Liver (tissue), 7 donors: ENCODE measurements at regions not wholly inside any gene's neighbourhood (a gene's known extent, or its start where the extent isn't known, plus 50 kb on each side); places are given as distances from the start of the nearest gene placed in this dataset.

Experiments
- DNase-seq: peaks from one replicate; pipeline ENCODE4 v3.0.0-alpha.2; 2017; ENCODE audit warnings: low spot score
- H3K27ac ChIP-seq, 2 donors: one replicate each; pipeline ENCODE4 v1.7.0; 2013; ENCODE audit warnings: inconsistent platforms in 2 of 2, low read length in 2 of 2, control low read depth in 1 of 2, low read depth in 1 of 2, mild to moderate bottlenecking in 1 of 2
- H3K27me3 ChIP-seq, 4 donors: one replicate each; pipeline versions ENCODE4 v1.6.1 to v1.7.0; 2013; ENCODE audit warnings: low read length in 3 of 4, inconsistent platforms in 1 of 4, mild to moderate bottlenecking in 1 of 4, moderate library complexity in 1 of 4; ENCODE audit not compliant: control insufficient read depth in 4 of 4, insufficient read depth in 4 of 4
- H3K36me3 ChIP-seq, 4 donors: one replicate each; pipeline versions ENCODE4 v1.6.1 to v1.7.0; 2013; ENCODE audit warnings: low read length in 3 of 4, mild to moderate bottlenecking in 3 of 4, low read depth in 1 of 4, moderate library complexity in 1 of 4; ENCODE audit not compliant: control insufficient read depth in 4 of 4, insufficient read depth in 3 of 4
- H3K4me1 ChIP-seq, 4 donors: one replicate each; pipeline versions ENCODE4 v1.6.1 to v1.7.0; 2013; ENCODE audit warnings: low read length in 3 of 4, mild to moderate bottlenecking in 3 of 4, moderate library complexity in 1 of 4; ENCODE audit not compliant: control insufficient read depth in 4 of 4, insufficient read depth in 4 of 4
- H3K4me3 ChIP-seq, 3 donors: one replicate each; pipeline versions ENCODE4 v1.6.1 to v1.7.0; 2013; ENCODE audit warnings: low read length in 3 of 3, control low read depth in 1 of 3, low read depth in 1 of 3, mild to moderate bottlenecking in 1 of 3
- H3K9ac ChIP-seq, 2 donors: one replicate each; pipeline ENCODE4 v1.7.0; 2013; ENCODE audit warnings: low read length in 2 of 2, mild to moderate bottlenecking in 2 of 2, moderate library complexity in 2 of 2, control low read depth in 1 of 2, low read depth in 1 of 2
- H3K9me3 ChIP-seq, 4 donors: one replicate each; pipeline versions ENCODE4 v1.6.1 to v1.7.0; 2013; ENCODE audit warnings: low read length in 3 of 4; ENCODE audit not compliant: control insufficient read depth in 4 of 4
- EGR1 ChIP-seq, 2 donors: IDR thresholded peaks; 2 replicates each; pipeline ENCODE4 v1.6.1; 2016 to 2018; ENCODE audit warnings: antibody characterized with exemption in 2 of 2, low read depth in 2 of 2
- FOXA1 ChIP-seq: IDR thresholded peaks from 2 replicates; pipeline ENCODE4 v1.6.1; 2016; ENCODE audit warnings: antibody characterized with exemption
- FOXA2 ChIP-seq: IDR thresholded peaks from 2 replicates; pipeline ENCODE4 v1.6.1; 2016; ENCODE audit warnings: antibody characterized with exemption
- HNF4A ChIP-seq, 2 donors: conservative IDR thresholded peaks; 2 replicates each; pipeline ENCODE4 v1.6.1; 2016; ENCODE audit warnings: antibody characterized with exemption in 2 of 2, mild to moderate bottlenecking in 2 of 2
- HNF4G ChIP-seq: IDR thresholded peaks from 2 replicates; pipeline ENCODE4 v1.6.1; 2016; ENCODE audit warnings: antibody characterized with exemption
- JUND ChIP-seq, 2 donors: IDR thresholded peaks; 2 replicates each; pipeline ENCODE4 v1.6.1; 2016; ENCODE audit warnings: antibody characterized with exemption in 2 of 2
- MAX ChIP-seq: IDR thresholded peaks from 2 replicates; pipeline ENCODE4 v1.6.1; 2016; ENCODE audit warnings: antibody characterized with exemption
- NR2F2 ChIP-seq: IDR thresholded peaks from 2 replicates; pipeline ENCODE4 v1.6.1; 2016; ENCODE audit warnings: antibody characterized with exemption
- RAD21 ChIP-seq, 2 donors: IDR thresholded peaks; 2 replicates each; pipeline ENCODE4 v1.6.1; 2016; ENCODE audit warnings: antibody characterized with exemption in 2 of 2, mild to moderate bottlenecking in 2 of 2
- RXRA ChIP-seq, 2 donors: IDR thresholded peaks; 2 replicates each; pipeline ENCODE4 v1.6.1; 2017 to 2018; ENCODE audit warnings: antibody characterized with exemption in 2 of 2, mild to moderate bottlenecking in 1 of 2
- SP1 ChIP-seq: IDR thresholded peaks from 2 replicates; pipeline ENCODE4 v1.6.1; 2018; ENCODE audit warnings: antibody characterized with exemption, mild to moderate bottlenecking
- TAF1 ChIP-seq: conservative IDR thresholded peaks from 2 replicates; pipeline ENCODE4 v1.6.1; 2016; ENCODE audit warnings: antibody characterized with exemption, mild to moderate bottlenecking
- YY1 ChIP-seq: IDR thresholded peaks from 2 replicates; pipeline ENCODE4 v1.6.1; 2016; ENCODE audit warnings: antibody characterized with exemption, mild to moderate bottlenecking
- WGBS: extraction: QIAGEN DNeasy Blood & Tissue Kit; methylation state at CpG from one replicate; pipeline ENCODE4 v1.1.7; 2013; 5-methylcytosine and 5-hydroxymethylcytosine counted together
- TF ChIP-seq, protein P1 (sequence below): IDR thresholded peaks from 2 replicates; pipeline ENCODE4 v1.6.1; 2016; ENCODE audit warnings: antibody characterized with exemption
- donor health status: healthy.
- donor health status: healthy.
- donor health status: healthy.
- donor health status: healthy.

GRCh38 chrX:34528081-34528480 is 129.0 kb downstream of the TMEM47 start:
- H3K27me3 ChIP-seq = no peaks in the 10 kb centered on the region
- no peak overlapping the region for H3K4me3 ChIP-seq
- no peak overlapping the region for H3K9ac ChIP-seq
- no peak for TF ChIP-seq RAD21 (IDR thresholded peaks at IDR 0.05)
- no peak for TF ChIP-seq TAF1
- no peak for TF ChIP-seq YY1
- TF ChIP-seq FOXA2 = no peak
- no peak for TF ChIP-seq EGR1 (IDR thresholded peaks at IDR 0.05; ENCODE audit: low read depth in 2 of 2)
- H3K9me3 ChIP-seq = no peaks in the 10 kb centered on the region
- H3K4me1 ChIP-seq = no peaks in the 10 kb centered on the region
- no peaks in the 10 kb centered on the region for H3K36me3 ChIP-seq
- DNase-seq = no peak
- no peak overlapping the region for H3K27ac ChIP-seq

GRCh38 chrX:34521563-34521962 is 135.5 kb downstream of the TMEM47 start:
- Histone ChIP-seq H3K9me3 (no peaks in the 10 kb centered on the region), H3K9ac (no peak overlapping the region)
- WGBS = 33% methylated on average over 2 of the region's 2 CpGs

DNA sequence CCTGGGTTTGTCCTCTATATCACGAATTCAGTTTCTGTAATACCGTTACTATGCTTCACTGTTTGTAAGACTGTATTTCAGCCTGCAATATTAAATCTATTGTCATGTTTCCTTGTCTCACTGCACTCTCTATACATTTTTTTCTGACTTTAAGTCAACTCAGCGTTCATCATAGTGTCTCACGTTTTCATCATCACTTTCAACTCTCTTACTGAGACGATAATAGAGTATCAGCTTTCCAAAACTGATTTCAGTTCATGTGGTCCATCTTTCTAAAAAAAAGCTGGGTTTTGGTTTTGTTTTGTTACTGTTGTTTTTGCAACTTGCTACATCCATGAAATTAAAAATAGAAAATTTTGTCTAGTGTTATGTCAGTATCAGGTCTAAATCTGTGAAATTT is 147.7 kb downstream of the TMEM47 start:
- Histone ChIP-seq H3K27ac (no peak overlapping the region), H3K9me3 (peaks cover 0 to 2% (median 0%) of the 10 kb centered on the region in 4 donors), H3K4me1 (no peaks in the 10 kb centered on the region), H3K36me3 (no peaks in the 10 kb centered on the region), H3K4me3 (no peak overlapping the region), H3K9ac (no peak overlapping the region), H3K27me3 (no peaks in the 10 kb centered on the region)
- no peak for DNase-seq
- TF ChIP-seq MAX (no peak), RXRA (IDR thresholded peaks at IDR 0.05) (no peak), HNF4A (conservative IDR thresholded peaks at IDR 0.05) (no peak), FOXA1 (no peak), RAD21 (IDR thresholded peaks at IDR 0.05) (no peak)
- WGBS = 75% methylated on average over 5 of the region's 5 CpGs

More at GRCh38 chrX:34521563-34521962, 135.5 kb downstream of the TMEM47 start:
- H3K27ac ChIP-seq = no peak overlapping the region
- H3K4me1 ChIP-seq = no peaks in the 10 kb centered on the region
- no peaks in the 10 kb centered on the region for H3K36me3 ChIP-seq
- H3K4me3 ChIP-seq = no peak overlapping the region
- DNase-seq = no peak
- H3K27me3 ChIP-seq = no peaks in the 10 kb centered on the region
- TF ChIP-seq, protein P1, sequence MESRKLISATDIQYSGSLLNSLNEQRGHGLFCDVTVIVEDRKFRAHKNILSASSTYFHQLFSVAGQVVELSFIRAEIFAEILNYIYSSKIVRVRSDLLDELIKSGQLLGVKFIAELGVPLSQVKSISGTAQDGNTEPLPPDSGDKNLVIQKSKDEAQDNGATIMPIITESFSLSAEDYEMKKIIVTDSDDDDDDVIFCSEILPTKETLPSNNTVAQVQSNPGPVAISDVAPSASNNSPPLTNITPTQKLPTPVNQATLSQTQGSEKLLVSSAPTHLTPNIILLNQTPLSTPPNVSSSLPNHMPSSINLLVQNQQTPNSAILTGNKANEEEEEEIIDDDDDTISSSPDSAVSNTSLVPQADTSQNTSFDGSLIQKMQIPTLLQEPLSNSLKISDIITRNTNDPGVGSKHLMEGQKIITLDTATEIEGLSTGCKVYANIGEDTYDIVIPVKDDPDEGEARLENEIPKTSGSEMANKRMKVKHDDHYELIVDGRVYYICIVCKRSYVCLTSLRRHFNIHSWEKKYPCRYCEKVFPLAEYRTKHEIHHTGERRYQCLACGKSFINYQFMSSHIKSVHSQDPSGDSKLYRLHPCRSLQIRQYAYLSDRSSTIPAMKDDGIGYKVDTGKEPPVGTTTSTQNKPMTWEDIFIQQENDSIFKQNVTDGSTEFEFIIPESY = no peak
- TF ChIP-seq RAD21 (IDR thresholded peaks at IDR 0.05) = no peak
- TF ChIP-seq MAX = no peak
- TF ChIP-seq YY1 = no peak
- TF ChIP-seq SP1 = no peak
- no peak for TF ChIP-seq NR2F2

DNA sequence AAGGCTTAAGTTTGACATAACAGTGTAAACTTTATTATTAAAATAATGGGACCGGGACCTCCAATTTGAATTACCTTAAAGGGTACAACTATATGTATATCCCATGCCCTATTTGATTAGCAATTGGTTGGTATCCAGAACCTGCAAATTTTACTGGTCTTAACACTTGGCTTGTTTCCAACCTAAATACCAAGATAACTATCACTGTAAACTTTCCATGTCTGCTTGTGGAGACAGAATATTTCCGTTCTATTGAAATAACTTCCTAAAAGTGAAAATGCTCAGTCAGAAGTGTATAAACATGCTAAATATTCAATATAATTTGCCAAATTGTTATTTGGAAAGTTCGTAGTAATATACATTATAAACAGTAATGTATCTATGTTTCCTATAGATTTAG is 154.0 kb downstream of the TMEM47 start:
- Histone ChIP-seq H3K9me3 (peaks cover 0 to 4% (median under 1%) of the 10 kb centered on the region in 4 donors), H3K27me3 (no peaks in the 10 kb centered on the region), H3K9ac (no peak overlapping the region), H3K4me3 (no peak overlapping the region), H3K4me1 (no peaks in the 10 kb centered on the region), H3K36me3 (no peaks in the 10 kb centered on the region), H3K27ac (no peak overlapping the region)
- 70% methylated on average over 3 of the region's 3 CpGs for WGBS
- DNase-seq = no peak
- TF ChIP-seq RXRA (IDR thresholded peaks at IDR 0.05) = no peak
- TF ChIP-seq HNF4G = no peak
- no peak for TF ChIP-seq JUND (IDR thresholded peaks at IDR 0.05)
- no peak for TF ChIP-seq SP1
- TF ChIP-seq FOXA1 = no peak
